ENCODE measurements at regions not wholly inside any gene's neighbourhood (a gene's known extent, or its start where the extent isn't known, plus 50 kb on each side); places are given as distances from the start of the nearest gene placed in this dataset.

GRCh38 chr11:15886866-15887265 lies 469.5 kb downstream of the SOX6 start:
- no peak for DNase-seq (ENCODE audit: extremely low read depth, low read depth)

- DNase-seq (ENCODE audit: extremely low read depth, low read depth), result no peak
Observed at GRCh38 chr11:15888556-15889345, 467.6 kb downstream of the SOX6 start.

- DNase-seq (ENCODE audit: extremely low read depth, low read depth), result no peak
Observed at GRCh38 chr11:15889363-15890030, 466.8 kb downstream of the SOX6 start.

- no peak for DNase-seq (ENCODE audit: extremely low read depth, low read depth)
Observed at GRCh38 chr11:15890031-15890713, 466.2 kb downstream of the SOX6 start.

GRCh38 chr11:15893080-15893492 lies 463.3 kb downstream of the SOX6 start:
- DNase-seq (ENCODE audit: extremely low read depth, low read depth), result no peak

GRCh38 chr11:15896026-15896425 lies 460.3 kb downstream of the SOX6 start:
- DNase-seq (ENCODE audit: extremely low read depth, low read depth), result no peak

- DNase-seq (ENCODE audit: extremely low read depth, low read depth), result no peak
Observed at GRCh38 chr11:15896530-15896929, 459.8 kb downstream of the SOX6 start.

- no peak for DNase-seq (ENCODE audit: extremely low read depth, low read depth)
Observed at GRCh38 chr11:15897211-15897960, 459.0 kb downstream of the SOX6 start.

- DNase-seq (ENCODE audit: extremely low read depth, low read depth), result peak; percentile 16
Observed at GRCh38 chr11:15901054-15901453, 455.3 kb downstream of the SOX6 start.

GRCh38 chr11:15901790-15902189 lies 454.6 kb downstream of the SOX6 start:
- DNase-seq (ENCODE audit: extremely low read depth, low read depth), result no peak

GRCh38 chr11:15903246-15903645 lies 453.1 kb downstream of the SOX6 start:
- no peak for DNase-seq (ENCODE audit: extremely low read depth, low read depth)

GRCh38 chr11:15905366-15906104 lies 450.8 kb downstream of the SOX6 start:
- DNase-seq (ENCODE audit: extremely low read depth, low read depth), result no peak

GRCh38 chr11:15906481-15907035 lies 449.8 kb downstream of the SOX6 start:
- no peak for DNase-seq (ENCODE audit: extremely low read depth, low read depth)

GRCh38 chr11:15907806-15908205 lies 448.5 kb downstream of the SOX6 start:
- no peak for DNase-seq (ENCODE audit: extremely low read depth, low read depth)

- no peak for DNase-seq (ENCODE audit: extremely low read depth, low read depth)
Observed at GRCh38 chr11:15909937-15910598, 446.3 kb downstream of the SOX6 start.

- no peak for DNase-seq (ENCODE audit: extremely low read depth, low read depth)
Observed at GRCh38 chr11:15910761-15911160, 445.6 kb downstream of the SOX6 start.

GRCh38 chr11:15911377-15912044 lies 444.8 kb downstream of the SOX6 start:
- DNase-seq (ENCODE audit: extremely low read depth, low read depth), result no peak

GRCh38 chr11:15912291-15912690 lies 444.1 kb downstream of the SOX6 start:
- no peak for DNase-seq (ENCODE audit: extremely low read depth, low read depth)

- DNase-seq (ENCODE audit: extremely low read depth, low read depth), result no peak
Observed at GRCh38 chr11:15912825-15913224, 443.5 kb downstream of the SOX6 start.

All from NCI-H460 (cell line).